H1 (cell line): ENCODE measurements at regions not wholly inside any gene's neighbourhood (a gene's known extent, or its start where the extent isn't known, plus 50 kb on each side); places are given as distances from the start of the nearest gene placed in this dataset.

Experiments used
- CTCF ChIA-PET: fragments of 300-600 bp; sonication (Branson Sonifier 250); formaldehyde crosslinking; loops from one replicate; lab custom pipeline; 2021; ENCODE audit not compliant: partially characterized antibody; lab: Charles Lee
- POLR2A ChIA-PET: fragments of 300-600 bp; sonication (Branson Sonifier 250); formaldehyde crosslinking; loops from one replicate; lab custom pipeline; 2021; ENCODE audit warnings: inconsistent platforms; ENCODE audit not compliant: partially characterized antibody; lab: Charles Lee
- DNase-seq, 2 experiments: peaks; one replicate each; pipeline versions ENCODE4 v3.0.0 to v3.0.0-alpha.2; 2010 to 2022; ENCODE audit warnings: low spot score in 2 of 2, low read depth in 1 of 2, mixed read lengths in 1 of 2
- FAIRE-seq: peaks from 2 replicates; lab custom pipeline; 2011; peaks lifted over from hg19 to GRCh38; lab: Jason Lieb, UNC
- H2AFZ ChIP-seq: 2 replicates; pipeline ENCODE4 v1.8.1; 2012; ENCODE audit warnings: low read length, inconsistent platforms
- H2AK5ac ChIP-seq: 2 replicates; pipeline ENCODE4 v1.6.1; 2013; ENCODE audit warnings: low read depth, low read length
- H2BK120ac ChIP-seq: replicated peaks from 2 replicates; pipeline ENCODE3; 2013; ENCODE audit warnings: low read depth, low read length, inconsistent platforms
- H2BK12ac ChIP-seq: 2 replicates; pipeline ENCODE4 v1.6.1; 2013; ENCODE audit warnings: low read depth, low read length
- H2BK15ac ChIP-seq: 2 replicates; pipeline ENCODE4 v1.6.1; 2013; ENCODE audit warnings: low read length
- H2BK20ac ChIP-seq: 2 replicates; pipeline ENCODE4 v1.6.1; 2013; ENCODE audit warnings: low read length
- H2BK5ac ChIP-seq: 2 replicates; pipeline ENCODE4 v1.6.1; 2013; ENCODE audit warnings: low read depth, low read length
- H3K14ac ChIP-seq: 2 replicates; pipeline ENCODE4 v1.6.1; 2013; ENCODE audit warnings: inconsistent platforms; ENCODE audit not compliant: insufficient read length
- H3K18ac ChIP-seq: 2 replicates; pipeline ENCODE4 v1.6.1; 2013; ENCODE audit warnings: low read length; ENCODE audit errors: extremely low read depth
- H3K23ac ChIP-seq: 2 replicates; pipeline ENCODE4 v1.6.1; 2013; ENCODE audit warnings: inconsistent platforms; ENCODE audit not compliant: insufficient read length
- H3K23me2 ChIP-seq: 2 replicates; pipeline ENCODE4 v1.6.1; 2013; ENCODE audit warnings: low read depth, low read length
- H3K27ac ChIP-seq: 2 replicates; pipeline ENCODE4 v1.6.1; 2011; ENCODE audit warnings: low read depth, low read length, inconsistent platforms
- H3K27me3 ChIP-seq, 4 experiments: replicated peaks in 1 of 4; 1 replicate in 1 of 4; 2 replicates in 3 of 4; pipeline versions ENCODE4 v1.6.1 to v1.8.1; 2011 to 2013; ENCODE audit warnings: low read length in 3 of 4, mild to moderate bottlenecking in 3 of 4, inconsistent platforms in 2 of 4, mixed read lengths in 2 of 4, moderate library complexity in 1 of 4; ENCODE audit not compliant: control insufficient read depth in 3 of 4, insufficient read depth in 3 of 4; ENCODE audit errors: extremely low read depth in 1 of 4
- H3K36me3 ChIP-seq, 4 experiments: 2 replicates each; pipeline versions ENCODE4 v1.6.1 to v1.8.1; 2011 to 2013; ENCODE audit warnings: mild to moderate bottlenecking in 4 of 4, low read length in 3 of 4, moderate library complexity in 2 of 4, control low read depth in 1 of 4, inconsistent platforms in 1 of 4; ENCODE audit not compliant: insufficient read depth in 4 of 4, control insufficient read depth in 2 of 4
- H3K4ac ChIP-seq: replicated peaks from 2 replicates; pipeline ENCODE3; 2013; ENCODE audit warnings: low read length, low read depth, mixed read lengths, inconsistent platforms; ENCODE audit not compliant: insufficient read length
- H3K4me1 ChIP-seq, 4 experiments: replicated peaks in 1 of 4; 1 replicate in 1 of 4; 2 replicates in 3 of 4; pipeline versions ENCODE4 v1.6.1 to v1.8.1; 2011 to 2013; ENCODE audit warnings: low read length in 3 of 4, inconsistent platforms in 2 of 4, mixed read lengths in 1 of 4; ENCODE audit not compliant: insufficient read depth in 4 of 4, control insufficient read depth in 3 of 4
- H3K4me2 ChIP-seq, 2 experiments: 2 replicates each; pipeline versions ENCODE4 v1.6.1 to v1.8.1; 2011 to 2013; ENCODE audit warnings: low read depth in 2 of 2, low read length in 2 of 2, control low read depth in 1 of 2, inconsistent platforms in 1 of 2, mild to moderate bottlenecking in 1 of 2; ENCODE audit not compliant: insufficient read depth in 1 of 2
- H3K4me3 ChIP-seq, 4 experiments: fragments of 200-600, 300-600 bp in 1 of 4; sonication (generic), shearing (Covaris generic), sonication (Bioruptor Twin) in 1 of 4; 2 replicates each; pipeline versions ENCODE4 v1.5.1 to v1.8.1; 2011 to 2016; ENCODE audit warnings: low read length in 4 of 4, low read depth in 3 of 4, control low read depth in 2 of 4, inconsistent platforms in 2 of 4, mild to moderate bottlenecking in 2 of 4, mixed read lengths in 1 of 4, moderate library complexity in 1 of 4; ENCODE audit not compliant: insufficient read depth in 2 of 4; ENCODE audit errors: extremely low read depth in 1 of 4
- H3K56ac ChIP-seq: replicated peaks from 2 replicates; pipeline ENCODE3; 2013; ENCODE audit warnings: low read depth, mild to moderate bottlenecking, mixed read lengths, low read length, inconsistent platforms; ENCODE audit not compliant: insufficient read length
- H3K79me1 ChIP-seq: 2 replicates; pipeline ENCODE4 v1.6.1; 2013; ENCODE audit warnings: low read depth, low read length, control low read depth
- H3K79me2 ChIP-seq, 2 experiments: 2 replicates each; pipeline versions ENCODE4 v1.6.1 to v1.8.1; 2012 to 2013; ENCODE audit warnings: low read length in 2 of 2, mild to moderate bottlenecking in 2 of 2, inconsistent platforms in 1 of 2; ENCODE audit not compliant: insufficient read depth in 2 of 2, control insufficient read depth in 1 of 2
- H3K9ac ChIP-seq, 4 experiments: replicated peaks in 1 of 4; 1 replicate in 1 of 4; 2 replicates in 3 of 4; pipeline versions ENCODE4 v1.6.1 to v1.8.1; 2011 to 2013; ENCODE audit warnings: low read depth in 3 of 4, low read length in 3 of 4, control low read depth in 2 of 4, mild to moderate bottlenecking in 2 of 4, moderate library complexity in 2 of 4, inconsistent platforms in 1 of 4; ENCODE audit errors: extremely low read depth in 1 of 4
- H3K9me3 ChIP-seq, 2 experiments: 2 replicates each; pipeline versions ENCODE4 v1.6.1 to v1.8.1; 2012 to 2013; ENCODE audit warnings: mild to moderate bottlenecking in 2 of 2, moderate library complexity in 2 of 2, control low read depth in 1 of 2, inconsistent platforms in 1 of 2, low read depth in 1 of 2, low read length in 1 of 2, mixed read lengths in 1 of 2; ENCODE audit not compliant: insufficient read depth in 2 of 2
- H4K20me1 ChIP-seq, 2 experiments: replicated peaks in 1 of 2; 2 replicates each; pipeline versions ENCODE3 to v1.8.1; 2011 to 2013; ENCODE audit warnings: inconsistent platforms in 2 of 2, low read length in 2 of 2, mild to moderate bottlenecking in 1 of 2; ENCODE audit not compliant: insufficient read depth in 2 of 2, control insufficient read depth in 1 of 2
- H4K5ac ChIP-seq: 2 replicates; pipeline ENCODE4 v1.6.1; 2013; ENCODE audit warnings: low read length, low read depth, mixed read lengths, inconsistent platforms; ENCODE audit not compliant: insufficient read length
- H4K8ac ChIP-seq: 2 replicates; pipeline ENCODE4 v1.8.0; 2013; ENCODE audit warnings: mild to moderate bottlenecking, moderate library complexity, low read length, inconsistent platforms; ENCODE audit not compliant: insufficient read depth; ENCODE audit errors: extremely low read depth
- H4K91ac ChIP-seq: replicated peaks from 2 replicates; pipeline ENCODE3; 2013; ENCODE audit warnings: low read length, mixed read lengths, inconsistent platforms; ENCODE audit not compliant: insufficient read length
- ASH2L ChIP-seq: fragments of 200-600, 300-600 bp; sonication (generic); IDR thresholded peaks from one replicate; pipeline ENCODE4 v1.7.1; 2017; ENCODE audit warnings: low read length
- HDAC2 ChIP-seq, 2 experiments: fragments of 300-600 bp in 1 of 2; sonication (generic) in 1 of 2; IDR thresholded peaks; 2 replicates each; pipeline ENCODE4 v1.6.1; 2011 to 2012; ENCODE audit warnings: low read depth in 2 of 2, low read length in 2 of 2, mild to moderate bottlenecking in 2 of 2, moderate library complexity in 2 of 2, borderline replicate concordance in 1 of 2, inconsistent platforms in 1 of 2
- PHF8 ChIP-seq: fragments of 200-600 bp; sonication (generic); conservative IDR thresholded peaks from 2 replicates; pipeline ENCODE4 v1.7.1; 2012; ENCODE audit warnings: low read depth, mild to moderate bottlenecking, inconsistent platforms, low read length, moderate library complexity
- SP1 ChIP-seq: IDR thresholded peaks from 2 replicates; pipeline ENCODE4 v1.6.1; 2011; ENCODE audit warnings: low read depth, low read length
- WGBS, 2 experiments: shearing (Covaris generic) in 1 of 2; methylation state at CpG; one replicate each; pipeline versions ENCODE4 v1.1.6 to v1.1.7; 2013 to 2015; ENCODE audit warnings: low lambda C conversion rate in 2 of 2, mixed read lengths in 2 of 2, inconsistent platforms in 1 of 2, low coverage in 1 of 2, missing lambda C conversion rate in 1 of 2; ENCODE audit not compliant: insufficient replicate concordance in 2 of 2, insufficient coverage in 1 of 2, insufficient read length in 1 of 2; ENCODE audit errors: extremely low coverage in 1 of 2, missing lambda C conversion rate in 1 of 2; 5-methylcytosine and 5-hydroxymethylcytosine counted together

DNA sequence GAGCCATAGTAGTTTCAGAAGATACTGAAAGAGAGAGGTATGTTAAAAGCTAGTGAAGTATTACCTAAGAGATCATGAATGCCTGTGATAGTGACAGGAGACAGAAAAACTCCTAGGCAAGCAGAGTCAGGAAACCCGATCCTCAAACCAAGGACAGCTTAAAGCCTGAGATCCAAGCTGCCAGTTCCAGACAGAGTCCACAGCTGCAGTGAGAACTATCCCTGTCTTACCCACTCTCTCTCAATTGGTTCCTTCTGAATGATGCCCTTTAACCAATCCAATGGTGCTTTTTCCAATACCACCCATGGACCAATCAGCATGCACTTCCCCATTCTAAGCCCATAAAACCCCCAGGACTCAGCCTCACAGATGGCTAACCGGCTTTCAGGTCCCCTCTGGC, 90.4 kb upstream of the PCDH10 start:
- Histone ChIP-seq H4K5ac (no peak overlapping the region), H2BK12ac (no peak overlapping the region), H3K9me3 (no peaks in the 10 kb centered on the region), H3K23me2 (no peaks in the 10 kb centered on the region), H3K36me3 (no peaks in the 10 kb centered on the region), H4K20me1 (no peaks in the 10 kb centered on the region), H4K91ac (no peak overlapping the region), H3K27me3 (no peaks in the 10 kb centered on the region), H2AFZ (peak overlapping the region; percentile 87; the same call in 1 of the 2 replicates), H3K27ac (no peak overlapping the region), H3K56ac (no peak overlapping the region), H3K4me2 (no peak overlapping the region), H2AK5ac (no peak overlapping the region), H3K79me2 (no peaks in the 10 kb centered on the region), H3K18ac (no peak overlapping the region), H3K23ac (no peak overlapping the region), H3K14ac (no peak overlapping the region), H4K8ac (no peak overlapping the region), H3K4ac (no peak overlapping the region), H3K4me1 (no peaks in the 10 kb centered on the region), H3K79me1 (no peaks in the 10 kb centered on the region), H2BK20ac (no peak overlapping the region), H3K4me3 (no peak overlapping the region), H2BK120ac (no peak overlapping the region), H3K9ac (no peak overlapping the region), H2BK15ac (no peak overlapping the region), H2BK5ac (no peak overlapping the region)
- peak; percentile 32 for FAIRE-seq
- TF ChIP-seq ASH2L = no peak
- 0 out of 2 replicates have a peak, but pooled peaks have one; percentile 25 for TF ChIP-seq SP1
- TF ChIP-seq HDAC2 (IDR thresholded peaks at IDR 0.05; ENCODE audit: borderline replicate concordance in 1 of 2, low read depth in 2 of 2, low read length in 2 of 2) = no peak
- no peak for TF ChIP-seq PHF8
- CTCF ChIA-PET = interaction anchor here (1.2 kb wide), 1 partner anchor 13 kb away, joined by 4 read pairs; no protein-coding TSS in a partner anchor
- no peak for DNase-seq
- 86% methylated on average over 2 of the region's 2 CpGs; no CpG with 5 or more reads in 1 of the 2 experiments for WGBS, 2 experiments
- POLR2A ChIA-PET = no interaction called here
